Activated T-cell treated with anti-CD3 and anti-CD28 coated beads, Interleukin-2, amount 50 U/mL, for 1 hour (primary cell): ENCODE measurements at regions not wholly inside any gene's neighbourhood (a gene's known extent, or its start where the extent isn't known, plus 50 kb on each side); places are given as distances from the start of the nearest gene placed in this dataset.
"Not testable (repeated sequence)": the region's sequence is repeated elsewhere in the genome, so short reads cannot be mapped to it uniquely, and the experiment has no call there.

Source experiments
- DNase-seq: peaks from one replicate; pipeline ENCODE4 v3.0.0-alpha.2; 2020

DNA sequence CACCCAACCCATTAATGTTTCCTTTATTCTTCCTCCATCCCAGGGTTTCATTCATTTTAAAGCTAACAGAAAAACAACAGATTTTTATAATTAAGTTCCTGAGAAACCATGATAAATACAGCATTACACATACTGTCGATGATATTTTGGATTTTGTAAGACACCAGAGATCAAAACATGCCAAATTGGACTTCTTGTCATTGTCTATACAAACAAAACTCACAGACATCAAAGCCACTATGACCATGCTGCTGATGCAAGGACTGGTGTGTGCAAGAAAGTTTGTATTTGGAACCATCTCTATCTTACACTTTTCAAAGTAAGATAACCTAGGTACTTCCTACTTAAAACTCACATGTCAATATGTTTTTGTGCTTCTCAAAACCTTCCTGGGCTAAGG is 294.0 kb upstream of the UGT8 start:
- DNase-seq: no peak

DNA sequence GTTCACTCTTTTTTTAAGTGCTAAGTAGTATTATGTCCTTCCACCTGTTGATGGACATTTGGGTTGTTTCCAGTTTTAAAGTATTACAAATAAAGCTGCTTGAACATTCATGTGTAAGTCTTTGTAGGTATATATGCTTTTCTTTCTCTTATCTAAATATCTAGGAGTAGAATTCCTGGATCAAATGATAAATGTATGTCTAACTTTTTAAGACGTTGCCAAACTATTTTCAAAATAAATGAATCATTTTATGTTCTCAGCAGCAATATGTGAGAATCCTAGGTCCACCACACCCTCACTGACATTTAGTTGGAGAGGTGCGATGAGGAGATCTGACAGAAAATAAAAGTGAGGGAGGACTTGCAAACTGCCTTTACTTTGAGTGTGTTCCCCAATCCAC is 291.7 kb upstream of the UGT8 start:
- DNase-seq: no peak

- DNase-seq: no peak
Measured at GRCh38 chr4:114310296-114310925, 288.2 kb upstream of the UGT8 start.

GRCh38 chr4:114311787-114312186 is 286.8 kb upstream of the UGT8 start:
- no peak for DNase-seq

GRCh38 chr4:114312338-114312737 is 286.3 kb upstream of the UGT8 start:
- DNase-seq: no peak

DNA sequence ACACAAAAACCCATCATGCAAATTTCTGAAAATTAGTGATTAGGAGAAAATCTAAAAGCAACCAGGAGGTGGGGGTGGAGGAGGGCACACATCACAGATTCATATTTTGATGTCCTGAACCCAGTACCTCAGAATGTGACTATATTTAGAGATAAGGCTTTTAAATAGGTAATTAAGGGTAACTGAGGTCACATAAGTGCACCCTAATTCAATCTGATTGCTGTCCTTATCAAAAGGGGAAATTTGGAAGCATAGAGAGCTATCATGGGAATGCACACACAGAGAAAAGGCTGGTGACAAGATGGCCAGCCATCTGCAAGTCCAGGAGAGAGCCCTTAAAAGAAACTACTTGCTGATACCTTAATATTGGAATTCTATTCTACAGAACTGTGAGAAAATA is 281.8 kb upstream of the UGT8 start:
- DNase-seq: no peak

DNA sequence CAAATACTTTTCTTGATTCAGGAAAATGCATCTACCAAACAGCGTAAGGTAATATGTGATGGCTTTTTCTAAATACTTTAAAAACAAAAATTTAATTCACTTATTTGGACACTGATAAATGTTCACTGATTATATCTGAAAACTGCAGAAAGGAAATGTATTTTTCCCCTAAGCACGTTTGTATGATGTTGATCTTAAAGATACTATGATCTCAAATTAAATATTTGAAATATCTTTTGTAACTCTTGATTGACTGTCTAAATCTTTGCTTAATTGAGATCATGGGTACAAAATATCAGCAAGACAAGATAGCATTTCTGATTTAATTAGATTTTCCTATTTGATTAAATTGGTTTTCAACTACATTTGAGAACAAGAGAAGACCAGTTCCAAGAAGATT is 281.0 kb upstream of the UGT8 start:
- DNase-seq: no peak

DNA sequence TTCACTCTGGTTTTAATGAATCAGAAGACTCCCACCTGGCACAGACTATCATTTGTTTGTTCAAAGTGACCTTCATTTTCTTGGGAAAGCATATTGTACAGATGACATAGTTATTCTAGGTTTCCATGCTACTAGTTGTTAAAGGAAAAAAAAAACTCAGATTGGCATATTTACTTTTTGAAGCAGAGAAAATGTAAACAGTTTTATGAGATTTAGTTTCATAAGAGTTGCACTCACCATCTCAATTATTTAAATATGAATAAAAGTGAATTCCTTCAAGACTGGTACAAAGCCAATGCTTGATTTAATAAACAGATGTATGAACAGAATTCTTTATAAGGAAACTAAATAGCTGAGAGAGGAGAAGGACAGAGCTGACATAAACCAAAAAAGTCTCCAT is 280.3 kb upstream of the UGT8 start:
- DNase-seq: no peak

DNA sequence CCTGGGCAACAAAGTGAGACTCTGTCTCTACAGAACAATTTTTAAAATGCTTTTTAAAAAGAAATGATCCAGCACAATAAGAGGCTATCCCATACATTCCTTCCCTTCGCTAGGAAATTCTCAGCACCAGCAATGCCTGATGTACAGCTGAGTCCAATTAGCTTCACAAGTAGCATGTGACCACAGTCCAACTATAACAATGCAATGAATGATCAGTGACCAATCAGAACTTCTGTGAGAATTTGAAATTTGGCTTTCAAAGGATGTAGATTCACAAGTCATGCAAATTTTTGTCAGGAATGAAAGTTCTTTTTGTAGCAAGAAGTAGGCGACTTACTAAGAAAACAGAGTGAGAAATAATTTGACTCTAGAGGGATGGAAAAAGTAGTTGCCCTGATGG is 278.5 kb upstream of the UGT8 start:
- no peak for DNase-seq

GRCh38 chr4:114321366-114321765 is 277.2 kb upstream of the UGT8 start:
- no peak for DNase-seq

- no peak for DNase-seq
Measured at GRCh38 chr4:114323841-114324240, 274.8 kb upstream of the UGT8 start.

- DNase-seq: no peak
Measured at GRCh38 chr4:114326358-114326757, 272.2 kb upstream of the UGT8 start.

- DNase-seq: no peak
Measured at GRCh38 chr4:114332119-114332518, 266.5 kb upstream of the UGT8 start.

DNA sequence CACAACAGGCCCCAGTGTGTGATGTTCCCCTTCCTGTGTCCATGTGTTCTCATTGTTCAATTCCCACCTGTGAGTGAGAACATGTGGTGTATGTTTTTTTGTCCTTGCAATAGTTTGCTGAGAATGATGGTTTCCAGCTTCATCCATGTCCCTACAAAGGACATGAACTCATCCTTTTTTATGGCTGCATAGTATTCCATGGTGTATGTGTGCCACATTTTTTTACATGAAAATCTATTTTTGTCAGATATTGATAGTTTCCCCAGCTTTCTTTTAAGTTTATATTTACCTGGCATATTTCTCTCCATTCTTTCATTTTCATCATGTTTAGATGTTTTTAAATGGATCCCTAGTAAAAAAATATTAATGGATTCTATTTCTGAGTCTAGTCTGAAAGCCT is 264.2 kb upstream of the UGT8 start:
- DNase-seq: not testable (repeated sequence)

DNA sequence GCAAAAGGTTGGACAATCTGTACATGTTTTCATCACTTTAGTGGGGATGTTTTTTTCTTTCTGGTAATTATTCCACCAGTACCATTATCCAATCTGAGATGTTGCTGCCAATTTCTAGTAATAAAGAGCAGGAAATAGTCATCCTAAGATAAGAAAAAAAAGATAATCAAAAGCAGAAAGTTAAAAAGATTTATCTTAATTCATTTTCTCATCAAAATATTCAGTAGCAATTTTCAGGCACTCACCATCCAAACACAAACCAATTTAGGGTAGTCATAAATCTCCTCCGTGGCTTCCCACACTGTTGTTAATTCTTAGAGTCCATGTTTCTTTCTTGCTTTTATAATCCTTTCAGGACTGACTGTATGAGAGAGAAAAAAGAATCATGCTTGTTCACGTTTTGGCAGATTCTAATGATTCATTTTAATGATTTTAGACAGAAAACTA is 263.7 kb upstream of the UGT8 start:
- DNase-seq: no peak

DNA sequence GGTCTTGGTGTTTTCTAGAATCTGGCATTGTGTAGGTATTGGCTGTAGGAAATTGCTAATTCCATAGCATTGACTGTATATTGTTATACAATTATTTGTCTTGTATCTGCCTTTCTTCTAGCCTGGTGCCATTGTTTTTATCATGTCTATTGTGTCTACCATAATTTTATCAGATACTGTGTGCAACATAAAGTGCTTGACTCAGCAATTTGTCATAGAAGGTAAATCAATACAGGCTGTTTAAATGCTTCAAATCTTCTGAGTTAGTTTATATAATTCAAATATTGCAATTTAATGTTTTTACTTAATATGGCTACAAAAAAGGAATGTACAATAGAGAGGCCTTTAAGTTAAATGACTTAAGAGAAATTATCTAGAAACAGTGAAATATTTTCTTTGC is 263.3 kb upstream of the UGT8 start:
- DNase-seq: no peak

- no peak for DNase-seq
Measured at GRCh38 chr4:114343015-114343414, 255.6 kb upstream of the UGT8 start.

DNA sequence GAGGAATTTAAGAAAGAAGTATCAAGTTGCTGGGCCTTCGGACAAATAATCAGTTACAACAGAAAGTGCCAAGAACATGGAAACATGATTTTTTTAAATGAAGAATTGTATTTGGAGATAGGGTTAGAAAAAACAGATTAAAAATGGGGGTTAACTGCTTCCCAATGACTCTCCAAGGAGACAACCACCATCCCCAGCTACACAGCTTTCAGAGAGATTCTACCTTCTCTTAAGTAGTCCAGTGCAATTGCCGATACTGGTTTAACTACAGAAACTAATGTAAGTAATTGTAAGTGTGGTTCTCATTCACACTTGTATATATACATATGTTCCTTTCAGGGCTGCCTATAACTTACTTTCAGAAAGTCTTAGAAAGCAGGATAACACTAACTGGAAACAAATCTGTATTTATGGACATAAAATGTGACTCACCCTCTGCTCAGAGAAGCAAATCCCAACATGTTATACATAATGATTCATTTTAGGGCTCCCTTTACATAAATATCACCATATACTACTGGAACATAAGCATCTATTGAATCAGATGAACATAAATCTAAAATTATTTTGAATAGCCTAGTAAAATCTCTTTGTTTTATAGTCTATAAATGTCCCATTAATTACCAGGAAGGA is 248.9 kb upstream of the UGT8 start:
- no peak for DNase-seq

DNA sequence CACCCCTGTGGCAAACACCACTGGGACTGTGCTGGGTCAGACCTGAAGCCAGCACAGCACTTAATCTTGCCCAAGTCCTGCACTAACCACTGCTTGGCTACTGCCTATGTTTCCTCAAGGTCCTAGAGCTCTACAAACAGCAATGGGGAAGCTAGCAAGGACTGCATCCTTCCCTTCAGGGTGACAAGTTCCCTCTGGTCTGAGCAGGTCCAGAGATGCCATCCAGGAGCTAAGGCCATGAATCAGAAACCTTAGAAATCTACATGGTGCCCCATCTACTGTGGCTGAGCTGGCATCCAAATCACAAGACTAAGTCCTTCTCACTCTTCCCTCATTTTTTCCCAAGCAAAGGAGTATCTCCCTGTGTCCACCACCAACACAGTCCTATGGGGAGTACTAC is 239.7 kb upstream of the UGT8 start:
- DNase-seq: no peak

DNA sequence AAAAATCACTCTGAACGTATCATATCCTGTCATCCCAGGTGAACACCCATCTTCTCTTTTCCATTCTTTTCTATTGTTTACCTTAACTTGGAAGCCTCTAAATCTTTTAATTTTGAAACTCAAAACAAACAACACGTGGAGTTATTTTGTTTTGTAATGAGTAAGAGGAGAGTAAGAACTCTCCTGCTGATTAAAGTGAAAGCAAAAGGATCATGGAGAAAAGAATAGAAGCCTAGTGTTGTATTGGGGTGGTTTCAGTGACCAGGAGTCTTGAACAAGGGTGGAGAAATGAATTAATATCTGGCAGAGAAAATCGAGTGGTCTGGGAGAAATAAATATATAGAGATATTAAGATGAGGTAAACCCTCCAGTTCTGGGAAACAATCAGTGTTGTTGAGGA is 237.4 kb upstream of the UGT8 start:
- no peak for DNase-seq

GRCh38 chr4:114364857-114365256 is 233.8 kb upstream of the UGT8 start:
- no peak for DNase-seq

GRCh38 chr4:114365591-114365990 is 233.0 kb upstream of the UGT8 start:
- DNase-seq: no peak

DNA sequence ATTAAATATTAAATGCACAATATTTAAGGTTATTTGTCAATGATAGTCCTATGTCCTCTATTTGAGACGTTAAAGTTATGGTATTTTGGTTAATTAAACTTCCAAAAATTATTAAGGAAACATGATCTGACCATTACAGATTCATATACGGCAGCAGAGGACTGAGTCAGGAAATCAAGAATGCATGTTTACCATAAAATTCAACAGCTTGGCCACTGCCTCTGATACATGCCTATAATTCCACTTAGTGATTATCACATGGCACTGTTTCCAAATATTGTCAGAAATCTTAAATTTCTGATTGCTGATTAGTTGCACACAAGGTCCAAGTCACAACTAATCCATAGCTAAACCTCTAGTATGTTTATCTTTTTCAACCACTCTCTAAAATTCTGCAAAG is 232.2 kb upstream of the UGT8 start:
- no peak for DNase-seq

DNA sequence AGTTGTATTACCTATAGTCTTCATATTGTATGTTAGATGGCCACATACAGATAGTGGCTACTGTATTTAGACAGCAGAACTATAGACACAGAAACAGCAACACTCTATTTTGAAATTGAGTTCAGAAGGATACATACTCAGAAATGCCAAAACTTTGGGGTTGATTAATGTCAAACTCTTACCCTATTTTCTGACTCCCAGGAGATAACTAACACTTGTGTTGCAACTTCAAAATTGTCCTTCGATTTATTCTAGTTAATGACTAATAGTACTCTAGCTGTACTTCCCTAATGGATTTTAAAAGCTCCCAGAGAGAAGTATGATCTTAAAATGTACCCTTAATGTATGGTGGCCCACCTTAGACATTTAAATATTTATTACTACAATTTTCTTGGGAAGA is 229.9 kb upstream of the UGT8 start:
- no peak for DNase-seq

DNA sequence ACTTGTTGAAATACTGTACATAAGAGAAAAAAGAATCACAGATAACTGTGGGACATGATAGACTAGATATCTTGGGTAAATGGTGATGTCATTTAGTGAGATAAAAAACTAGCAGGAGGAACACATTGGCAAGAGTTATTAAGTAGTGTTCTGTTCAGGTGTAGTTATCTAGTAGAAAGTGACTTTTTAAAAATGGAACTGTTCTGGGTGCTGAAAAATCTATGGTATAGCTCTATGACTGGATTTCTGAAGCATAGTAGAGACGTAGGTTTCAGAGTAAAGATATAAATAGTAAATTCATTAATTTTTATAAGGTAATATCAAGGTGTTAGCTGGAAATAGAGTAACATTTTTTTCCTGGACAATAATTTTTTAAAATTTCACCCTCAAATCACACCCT is 225.1 kb upstream of the UGT8 start:
- DNase-seq: no peak
